Muscle of arm (tissue), 1 donor: ENCODE measurements at regions not wholly inside any gene's neighbourhood (a gene's known extent, or its start where the extent isn't known, plus 50 kb on each side); places are given as distances from the start of the nearest gene placed in this dataset.

Experiments used
- DNase-seq: peaks from one replicate; pipeline ENCODE4 v3.0.0-alpha.2; 2013

- no peak for DNase-seq
Measured at GRCh38 chr9:86830356-86830755, 117.0 kb downstream of the GAS1 start.

GRCh38 chr9:86829496-86830046 is 117.7 kb downstream of the GAS1 start:
- no peak for DNase-seq

GRCh38 chr9:86828631-86829030 is 118.7 kb downstream of the GAS1 start:
- DNase-seq, result no peak

GRCh38 chr9:86827893-86828292 is 119.4 kb downstream of the GAS1 start:
- no peak for DNase-seq

- DNase-seq, result no peak
Measured at GRCh38 chr9:86825299-86825698, 122.0 kb downstream of the GAS1 start.

GRCh38 chr9:86822006-86822801 is 125.1 kb downstream of the GAS1 start:
- DNase-seq, result peak; percentile 57

GRCh38 chr9:86821006-86821845 is 126.1 kb downstream of the GAS1 start:
- DNase-seq, result no peak

- no peak for DNase-seq
Measured at GRCh38 chr9:86819552-86819951, 127.8 kb downstream of the GAS1 start.

- no peak for DNase-seq
Measured at GRCh38 chr9:86818636-86819035, 128.7 kb downstream of the GAS1 start.

GRCh38 chr9:86816868-86817267 is 130.4 kb downstream of the GAS1 start:
- DNase-seq, result no peak

GRCh38 chr9:86816366-86816765 is 130.9 kb downstream of the GAS1 start:
- no peak for DNase-seq

- DNase-seq, result no peak
Measured at GRCh38 chr9:86812616-86813015, 134.7 kb downstream of the GAS1 start.

GRCh38 chr9:86809759-86810367 is 137.4 kb downstream of the GAS1 start:
- peak; percentile 66 for DNase-seq

GRCh38 chr9:86809151-86809550 is 138.2 kb downstream of the GAS1 start:
- no peak for DNase-seq

- peak; percentile 86 for DNase-seq
Measured at GRCh38 chr9:86807367-86807976, 139.8 kb downstream of the GAS1 start.

GRCh38 chr9:86804011-86804410 is 143.3 kb downstream of the GAS1 start:
- DNase-seq, result no peak

- DNase-seq, result no peak
Measured at GRCh38 chr9:86802900-86803673, 144.2 kb downstream of the GAS1 start.

- DNase-seq, result peak; percentile 90
Measured at GRCh38 chr9:86801246-86801645, 146.1 kb downstream of the GAS1 start.

- DNase-seq, result no peak
Measured at GRCh38 chr9:86800681-86801080, 146.6 kb downstream of the GAS1 start.

- no peak for DNase-seq
Measured at GRCh38 chr9:86798966-86799365, 148.3 kb downstream of the GAS1 start.

- DNase-seq, result no peak
Measured at GRCh38 chr9:86796666-86797065, 150.6 kb downstream of the GAS1 start.
